Endothelial cell of umbilical vein (primary cell): ENCODE measurements at regions not wholly inside any gene's neighbourhood (a gene's known extent, or its start where the extent isn't known, plus 50 kb on each side); places are given as distances from the start of the nearest gene placed in this dataset.

Source experiments
- BruUV-seq: library from RNA; stranded (reverse); fragments of 400-500 nt; replicated peaks from 2 replicates; lab custom pipeline; 2021; lab: Mats Ljungman, UMichigan
- CTCF ChIA-PET: fragments of 300-600, 350-600 bp; sonication (Branson Sonifier 250); formaldehyde crosslinking; loops from one replicate; lab custom pipeline; 2021; ENCODE audit warnings: antibody characterized with exemption, inconsistent platforms; lab: Charles Lee
- POLR2A ChIA-PET: fragments of 300-600, 350-600 bp; sonication (Branson Sonifier 250); formaldehyde crosslinking; loops from one replicate; lab custom pipeline; 2021; ENCODE audit warnings: antibody characterized with exemption, inconsistent platforms; lab: Charles Lee
- DNase-seq: peaks from one replicate; pipeline ENCODE4 v3.0.0-alpha.2; 2011; ENCODE audit warnings: low read depth, low spot score
- FAIRE-seq: peaks from 2 replicates; lab custom pipeline; 2011; peaks lifted over from hg19 to GRCh38; lab: Jason Lieb, UNC
- H2AFZ ChIP-seq: 2 replicates; pipeline ENCODE4 v1.6.0; 2012; ENCODE audit warnings: low read depth, low read length, control low read depth, inconsistent platforms
- H3K27ac ChIP-seq: 2 replicates; pipeline ENCODE4 v1.5.1; 2011; ENCODE audit warnings: low read depth, mild to moderate bottlenecking, control low read depth, low read length, moderate library complexity; ENCODE audit not compliant: insufficient read depth
- H3K27me3 ChIP-seq, 2 experiments: 2 replicates each; pipeline versions ENCODE4 v1.6.0 to v1.6.1; 2011; ENCODE audit warnings: low read length in 2 of 2, mixed read lengths in 1 of 2; ENCODE audit not compliant: control insufficient read depth in 2 of 2, insufficient read depth in 2 of 2
- H3K36me3 ChIP-seq, 2 experiments: 2 replicates in 1 of 2; 3 replicates in 1 of 2; pipeline ENCODE4 v1.5.1; 2011; ENCODE audit warnings: low read length in 2 of 2, mild to moderate bottlenecking in 1 of 2, moderate library complexity in 1 of 2; ENCODE audit not compliant: control insufficient read depth in 2 of 2, insufficient read depth in 2 of 2; ENCODE audit errors: extremely low read depth in 1 of 2
- H3K4me1 ChIP-seq: 3 replicates; pipeline ENCODE4 v1.5.1; 2011; ENCODE audit warnings: mild to moderate bottlenecking, low read length; ENCODE audit not compliant: control insufficient read depth, insufficient read depth; ENCODE audit errors: extremely low read depth
- H3K4me2 ChIP-seq: 2 replicates; pipeline ENCODE4 v1.6.1; 2011; ENCODE audit warnings: low read length, control low read depth, mixed read lengths; ENCODE audit not compliant: insufficient read depth
- H3K4me3 ChIP-seq, 3 experiments: fragments of 200-600 bp in 1 of 3; sonication (generic), shearing (Covaris generic) in 1 of 3; replicated peaks in 1 of 3; 2 replicates each; pipeline ENCODE4 v1.5.1; 2011 to 2016; ENCODE audit warnings: control low read depth in 3 of 3, low read length in 3 of 3, mild to moderate bottlenecking in 2 of 3, inconsistent platforms in 1 of 3, low read depth in 1 of 3, moderate library complexity in 1 of 3; ENCODE audit not compliant: insufficient read depth in 1 of 3
- H3K79me2 ChIP-seq: 2 replicates; pipeline ENCODE4 v1.6.0; 2012; ENCODE audit warnings: low read length, inconsistent platforms; ENCODE audit not compliant: control insufficient read depth, insufficient read depth
- H3K9ac ChIP-seq: replicated peaks from 2 replicates; pipeline ENCODE3; 2011; ENCODE audit warnings: low read length, control low read depth; ENCODE audit not compliant: insufficient read depth; ENCODE audit errors: extremely low read depth
- H3K9me1 ChIP-seq: replicated peaks from 3 replicates; pipeline ENCODE4 v1.6.0; 2011; ENCODE audit warnings: mild to moderate bottlenecking, low read length; ENCODE audit not compliant: control insufficient read depth, insufficient read depth; ENCODE audit errors: extremely low read depth
- H3K9me3 ChIP-seq: replicated peaks from 2 replicates; pipeline ENCODE4 v1.5.1; 2012; ENCODE audit warnings: low read length, inconsistent platforms; ENCODE audit not compliant: control insufficient read depth, insufficient read depth
- H4K20me1 ChIP-seq: replicated peaks from 2 replicates; pipeline ENCODE3; 2011; ENCODE audit warnings: mild to moderate bottlenecking, low read length; ENCODE audit not compliant: control insufficient read depth, insufficient read depth; ENCODE audit errors: extremely low read depth
- CTCF ChIP-seq, 2 donors: IDR thresholded peaks; 1 replicate in 1 of 2; 2 replicates in 1 of 2; pipeline ENCODE4 v1.5.1; 2011; ENCODE audit warnings: low read length in 2 of 2, mild to moderate bottlenecking in 2 of 2, moderate library complexity in 2 of 2, control low read depth in 1 of 2, inconsistent platforms in 1 of 2, low read depth in 1 of 2; ENCODE audit not compliant: insufficient read depth in 1 of 2; ENCODE audit errors: extremely low read depth in 1 of 2
- EZH2 ChIP-seq: IDR thresholded peaks from 2 replicates; pipeline ENCODE4 v1.6.1; 2012; ENCODE audit warnings: borderline replicate concordance, low read depth, mild to moderate bottlenecking, moderate library complexity, low read length, inconsistent platforms; ENCODE audit not compliant: severe bottlenecking
- FOS ChIP-seq: IDR thresholded peaks from 2 replicates; pipeline ENCODE4 v1.6.1; 2011; ENCODE audit warnings: mild to moderate bottlenecking, low read length, moderate library complexity, borderline replicate concordance; ENCODE audit not compliant: insufficient read depth
- GATA2 ChIP-seq: IDR thresholded peaks from 2 replicates; pipeline ENCODE4 v1.7.0; 2011; ENCODE audit warnings: low read depth, mild to moderate bottlenecking, moderate library complexity, mixed read lengths, low read length; ENCODE audit not compliant: insufficient read length, insufficient read depth
- JUN ChIP-seq: IDR thresholded peaks from 2 replicates; pipeline ENCODE4 v1.6.1; 2011; ENCODE audit warnings: borderline replicate concordance, low read depth; ENCODE audit not compliant: insufficient read length, insufficient read depth
- MAX ChIP-seq: IDR thresholded peaks from 2 replicates; pipeline ENCODE4 v1.6.1; 2011; ENCODE audit not compliant: insufficient read depth, insufficient read length
- MYC ChIP-seq: IDR thresholded peaks from one replicate; pipeline ENCODE4 v1.6.1; 2011; ENCODE audit warnings: mild to moderate bottlenecking, low read depth, low read length
- POLR2A ChIP-seq: IDR thresholded peaks from 2 replicates; pipeline ENCODE4 v1.6.1; 2012; ENCODE audit warnings: low read depth, mild to moderate bottlenecking, control low read depth, low read length
- POLR2AphosphoS5 ChIP-seq: IDR thresholded peaks from 2 replicates; pipeline ENCODE4 v1.6.1; 2012; ENCODE audit warnings: low read depth, mild to moderate bottlenecking, control low read depth, low read length, moderate library complexity; ENCODE audit not compliant: insufficient read depth
- dilution Hi-C: fragments of 300-500 bp; cut with MboI; formaldehyde crosslinking; loops from one replicate; pipeline ENCODE4 v1.15.0; 2019; ENCODE audit warnings: low sequenced_read_pairs; ENCODE audit not compliant: extremely low pct_ligation_motif_present
- intact Hi-C: fragments of 100-400 bp; cut with micrococcal nuclease; formaldehyde crosslinking; loops from one replicate; pipeline ENCODE4 v1.10.0; 2022

GRCh38 chr5:145703856-145704255 is 131.3 kb downstream of the PRELID2 start:
- CTCF ChIA-PET: interaction anchor here (1.1 to 2.9 kb wide), 4 partner anchors 15 to 126 kb away, joined by 3 to 20 read pairs (median 8); no protein-coding TSS in a partner anchor
- FAIRE-seq (no peak), DNase-seq (no peak)
- no peak for TF ChIP-seq CTCF (IDR thresholded peaks at IDR 0.05; ENCODE audit: extremely low read depth in 1 of 2, insufficient read depth in 1 of 2, low read depth in 1 of 2, low read length in 2 of 2)
- no peak for TF ChIP-seq JUN
- no peak for TF ChIP-seq GATA2
- no peak for TF ChIP-seq EZH2
- no peak for TF ChIP-seq POLR2AphosphoS5
- TF ChIP-seq MYC: no peak
- TF ChIP-seq MAX: no peak
- TF ChIP-seq FOS: no peak
- TF ChIP-seq POLR2A: no peak
- intact Hi-C loops (loop anchor here (10.0 kb wide), 1 partner anchor 721 kb away; no protein-coding TSS in a partner anchor), dilution Hi-C loops (no loop called here)
- H3K9ac ChIP-seq: no peak overlapping the region
- no peaks in the 10 kb centered on the region for H3K9me1 ChIP-seq
- POLR2A ChIA-PET: interaction anchor here (1.0 kb wide), 1 partner anchor 122 kb away, joined by 4 read pairs; no protein-coding TSS in a partner anchor
- H3K27me3 ChIP-seq: no peaks in the 10 kb centered on the region
- H3K27ac ChIP-seq: no peak overlapping the region
- no peaks in the 10 kb centered on the region for H3K36me3 ChIP-seq
- H2AFZ ChIP-seq: no peak overlapping the region
- BruUV-seq: no TSS peak
- no peaks in the 10 kb centered on the region for H3K4me1 ChIP-seq
- H3K79me2 ChIP-seq: no peaks in the 10 kb centered on the region
- H3K4me2 ChIP-seq: no peak overlapping the region
- no peaks in the 10 kb centered on the region for H4K20me1 ChIP-seq
- no peaks in the 10 kb centered on the region for H3K9me3 ChIP-seq
- H3K4me3 ChIP-seq: no peak overlapping the region
